ENCODE measurements at regions not wholly inside any gene's neighbourhood (a gene's known extent, or its start where the extent isn't known, plus 50 kb on each side); places are given as distances from the start of the nearest gene placed in this dataset.

- in situ Hi-C loops (cut with MboI; ENCODE audit: low pct_ligation_motif_present in 1 of 4, low pct_unique_long_range_greater_than_20kb in 1 of 4, low sequenced_read_pairs in 3 of 4) = no loop called here
Measured at GRCh38 chr12:65613692-65614091, 210.6 kb upstream of the HMGA2 start.

DNA sequence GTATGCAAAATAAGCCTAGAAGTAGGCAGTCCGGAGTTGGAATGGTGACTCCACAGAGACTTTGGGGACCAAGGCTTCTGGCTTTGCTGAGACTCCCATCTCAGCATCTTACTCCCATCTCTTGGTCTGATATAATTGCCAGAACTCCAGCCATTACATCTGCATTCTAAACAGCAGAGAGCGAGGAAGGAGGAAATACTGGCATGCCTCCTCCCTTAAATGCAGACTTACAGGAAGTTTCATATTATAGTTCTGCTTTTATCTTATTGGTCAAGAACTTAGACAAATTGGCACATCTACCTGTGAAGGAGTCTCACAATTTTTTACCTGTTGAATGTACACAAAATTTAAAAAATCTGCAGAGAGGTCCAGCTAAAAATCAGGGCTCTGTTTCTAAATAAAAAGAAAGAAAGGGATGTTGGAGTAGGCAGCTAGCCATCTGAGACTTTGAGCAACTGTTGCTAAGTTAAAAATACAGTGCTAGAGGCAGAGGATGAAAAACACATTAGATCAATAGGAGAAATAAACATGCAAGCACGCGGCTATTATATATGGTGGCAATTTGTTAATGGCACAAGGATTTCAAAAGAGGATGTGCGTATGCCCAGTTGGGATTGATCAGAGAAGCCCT is 209.9 kb upstream of the HMGA2 start:
- DNase-seq = no peak
- intact Hi-C loops (cut with DNase I; ENCODE audit: low total_unique reads) (no loop called here), in situ Hi-C loops (cut with MboI; ENCODE audit: low pct_ligation_motif_present in 1 of 4, low pct_unique_long_range_greater_than_20kb in 1 of 4, low sequenced_read_pairs in 3 of 4) (no loop called here)
- TF ChIP-seq POLR2AphosphoS5 (IDR thresholded peaks at IDR 0.05) (no peak), EP300 (IDR thresholded peaks at IDR 0.05; ENCODE audit: low read depth) (no peak), POLR2A (IDR thresholded peaks at IDR 0.05) (no peak), CTCF (IDR thresholded peaks at IDR 0.05) (no peak)
- WGBS, 2 donors (ENCODE audit: low coverage in 1 of 2) = 66 to 77% methylated on average over 4 to 5 of the region's 5 CpGs
- Histone ChIP-seq H3K27me3 (peaks cover 10% of the 10 kb centered on the region), H3K36me3 (no peaks in the 10 kb centered on the region), H3K9me3 (no peaks in the 10 kb centered on the region), H3K4me1 (no peaks in the 10 kb centered on the region), H3K27ac (no peak overlapping the region), H3K4me3 (no peak overlapping the region)

More at GRCh38 chr12:65613692-65614091, 210.6 kb upstream of the HMGA2 start:
- 69 to 79% methylated on average over 3 of the region's 3 CpGs for WGBS, 2 donors (ENCODE audit: low coverage in 1 of 2)
- Histone ChIP-seq H3K9me3 (no peaks in the 10 kb centered on the region), H3K4me1 (no peaks in the 10 kb centered on the region), H3K4me3 (no peak overlapping the region), H3K36me3 (no peaks in the 10 kb centered on the region), H3K27me3 (peaks cover 10% of the 10 kb centered on the region), H3K27ac (no peak overlapping the region)
- no peak for DNase-seq
- TF ChIP-seq POLR2AphosphoS5 (IDR thresholded peaks at IDR 0.05) (no peak), CTCF (IDR thresholded peaks at IDR 0.05) (no peak), EP300 (IDR thresholded peaks at IDR 0.05; ENCODE audit: low read depth) (no peak), POLR2A (IDR thresholded peaks at IDR 0.05) (no peak)
- intact Hi-C loops (cut with DNase I; ENCODE audit: low total_unique reads) = no loop called here

GRCh38 chr12:65615118-65615517 is 209.2 kb upstream of the HMGA2 start:
- H3K9me3 ChIP-seq = no peaks in the 10 kb centered on the region
- DNase-seq = no peak
- intact Hi-C loops (cut with DNase I; ENCODE audit: low total_unique reads) = no loop called here
- 53 to 64% methylated on average over 2 of the region's 2 CpGs for WGBS, 2 donors (ENCODE audit: low coverage in 1 of 2)
- H3K4me1 ChIP-seq = no peaks in the 10 kb centered on the region
- no peaks in the 10 kb centered on the region for H3K36me3 ChIP-seq
- H3K4me3 ChIP-seq = no peak overlapping the region
- H3K27ac ChIP-seq = no peak overlapping the region
- in situ Hi-C loops (cut with MboI; ENCODE audit: low pct_ligation_motif_present in 1 of 4, low pct_unique_long_range_greater_than_20kb in 1 of 4, low sequenced_read_pairs in 3 of 4) = no loop called here
- peaks cover 10% of the 10 kb centered on the region for H3K27me3 ChIP-seq
- TF ChIP-seq CTCF (IDR thresholded peaks at IDR 0.05) (no peak), EP300 (IDR thresholded peaks at IDR 0.05; ENCODE audit: low read depth) (no peak), POLR2A (IDR thresholded peaks at IDR 0.05) (no peak), POLR2AphosphoS5 (IDR thresholded peaks at IDR 0.05) (no peak)

DNA sequence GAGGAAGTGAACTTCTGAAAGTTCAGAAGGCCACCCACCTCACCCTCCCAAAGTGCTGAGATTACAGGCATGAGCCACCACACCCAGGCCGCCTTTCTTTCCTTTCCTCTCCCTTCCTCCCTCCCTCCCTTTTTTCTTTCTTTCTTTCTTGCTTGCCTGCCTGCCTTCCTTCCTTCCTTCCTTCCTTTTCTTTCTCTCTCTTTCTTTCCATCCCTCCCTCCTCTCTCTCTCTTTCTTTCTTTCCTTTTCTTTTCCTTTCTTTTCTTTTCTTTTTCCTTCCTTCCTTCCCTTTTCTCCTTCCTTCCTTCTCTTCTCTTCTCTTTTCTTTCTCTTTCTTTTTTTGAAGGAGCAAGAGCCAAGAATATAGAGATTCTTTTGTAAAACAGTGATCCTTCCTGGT is 208.3 kb upstream of the HMGA2 start:
- Histone ChIP-seq H3K27ac (no peak overlapping the region), H3K4me3 (no peak overlapping the region), H3K36me3 (no peaks in the 10 kb centered on the region), H3K27me3 (peaks cover 10% of the 10 kb centered on the region), H3K4me1 (no peaks in the 10 kb centered on the region), H3K9me3 (no peaks in the 10 kb centered on the region)
- no peak for TF ChIP-seq POLR2A (IDR thresholded peaks at IDR 0.05)
- no peak for TF ChIP-seq CTCF (IDR thresholded peaks at IDR 0.05)
- TF ChIP-seq POLR2AphosphoS5 (IDR thresholded peaks at IDR 0.05) = no peak
- no peak for TF ChIP-seq EP300 (IDR thresholded peaks at IDR 0.05; ENCODE audit: low read depth)
- no peak for DNase-seq
- 83% methylated on average over 1 of the region's 1 CpG; no CpG with 5 or more reads in 1 of the 2 donors for WGBS, 2 donors (ENCODE audit: low coverage in 1 of 2)
- in situ Hi-C loops (cut with MboI; ENCODE audit: low pct_ligation_motif_present in 1 of 4, low pct_unique_long_range_greater_than_20kb in 1 of 4, low sequenced_read_pairs in 3 of 4) (no loop called here), intact Hi-C loops (cut with DNase I; ENCODE audit: low total_unique reads) (no loop called here)

All from transverse colon (tissue), 4 donors.